Kidney (tissue), 13 donors: ENCODE measurements at regions not wholly inside any gene's neighbourhood (a gene's known extent, or its start where the extent isn't known, plus 50 kb on each side); places are given as distances from the start of the nearest gene placed in this dataset.
"Not testable (repeated sequence)": the region's sequence is repeated elsewhere in the genome, so short reads cannot be mapped to it uniquely, and the experiment has no call there.

Experiments
- DNase-seq, 5 donors: peaks; one replicate each; pipeline ENCODE4 v3.0.0-alpha.2; 2013 to 2020
- FAIRE-seq: peaks from 2 replicates; lab custom pipeline; 2012; peaks lifted over from hg19 to GRCh38; lab: Jason Lieb, UNC
- H3K27ac ChIP-seq, 2 donors: one replicate each; pipeline ENCODE4 v1.7.0; 2013; ENCODE audit warnings: low read depth in 2 of 2, low read length in 2 of 2, inconsistent platforms in 1 of 2
- H3K27me3 ChIP-seq: one replicate; pipeline ENCODE4 v1.7.1; 2013; ENCODE audit warnings: low read length, inconsistent platforms; ENCODE audit not compliant: control insufficient read depth, insufficient read depth
- H3K36me3 ChIP-seq, 3 donors: one replicate each; pipeline versions ENCODE4 v1.7.0 to v1.7.1; 2013; ENCODE audit warnings: low read length in 3 of 3, control low read depth in 1 of 3, inconsistent platforms in 1 of 3; ENCODE audit not compliant: insufficient read depth in 3 of 3, control insufficient read depth in 2 of 3
- H3K4me1 ChIP-seq, 3 donors: one replicate each; pipeline versions ENCODE4 v1.7.0 to v1.7.1; 2013; ENCODE audit warnings: low read length in 3 of 3, inconsistent platforms in 1 of 3, low read depth in 1 of 3; ENCODE audit not compliant: control insufficient read depth in 2 of 3, insufficient read depth in 2 of 3
- H3K4me3 ChIP-seq, 3 donors: one replicate each; pipeline versions ENCODE4 v1.7.0 to v1.8.1; 2013; ENCODE audit warnings: low read length in 3 of 3, control low read depth in 1 of 3, inconsistent platforms in 1 of 3
- H3K9ac ChIP-seq, 3 donors: one replicate each; pipeline versions ENCODE4 v1.7.0 to v1.7.1; 2013; ENCODE audit warnings: low read length in 3 of 3, control low read depth in 1 of 3, inconsistent platforms in 1 of 3
- H3K9me3 ChIP-seq, 3 donors: one replicate each; pipeline versions ENCODE4 v1.7.0 to v1.7.1; 2013; ENCODE audit warnings: low read length in 3 of 3, control low read depth in 1 of 3, inconsistent platforms in 1 of 3; ENCODE audit not compliant: control insufficient read depth in 2 of 3, insufficient read depth in 1 of 3
- intact Hi-C: fragments of 100-400 bp; cut with DNase I; formaldehyde crosslinking; loops from one replicate; pipeline ENCODE4 v1.11.1; 2022
- TF ChIP-seq, protein P1 (sequence below): IDR thresholded peaks from 3 replicates; pipeline ENCODE4 v1.5.1; 2012; ENCODE audit warnings: mild to moderate bottlenecking, moderate library complexity, borderline replicate concordance; ENCODE audit not compliant: insufficient read depth; ENCODE audit errors: extremely low read depth
- donor health status: control.
- donor health status: control.
- donor health status: control.
- donor health status: control.
- donor health status: control.
- donor health status: DM: yes; HTN: yes; CAD: no.
- donor health status: Normal renal cell carcinoma (clear cell type).

DNA sequence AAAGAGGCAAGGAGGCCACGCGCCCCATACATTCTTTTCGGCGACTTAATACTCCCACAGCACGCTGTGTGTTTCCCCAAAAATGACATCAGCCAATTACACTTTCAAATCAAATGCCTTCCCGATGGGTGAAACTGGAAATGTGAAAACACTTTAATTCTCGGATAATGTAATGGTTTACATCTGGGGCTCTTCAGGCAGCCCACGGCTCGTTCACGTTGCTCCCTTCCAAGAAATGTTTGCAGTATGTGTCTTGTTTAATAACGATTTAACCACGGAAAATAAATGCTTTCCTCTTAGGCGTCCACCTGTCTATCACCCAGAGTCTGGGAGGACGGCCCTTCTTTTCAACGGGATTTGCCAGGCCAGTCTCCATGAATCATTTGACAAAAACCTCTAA lies 272.5 kb downstream of the SHOX start:
- FAIRE-seq, result no peak
- no peak overlapping the region for H3K9ac ChIP-seq
- TF ChIP-seq, protein P1, sequence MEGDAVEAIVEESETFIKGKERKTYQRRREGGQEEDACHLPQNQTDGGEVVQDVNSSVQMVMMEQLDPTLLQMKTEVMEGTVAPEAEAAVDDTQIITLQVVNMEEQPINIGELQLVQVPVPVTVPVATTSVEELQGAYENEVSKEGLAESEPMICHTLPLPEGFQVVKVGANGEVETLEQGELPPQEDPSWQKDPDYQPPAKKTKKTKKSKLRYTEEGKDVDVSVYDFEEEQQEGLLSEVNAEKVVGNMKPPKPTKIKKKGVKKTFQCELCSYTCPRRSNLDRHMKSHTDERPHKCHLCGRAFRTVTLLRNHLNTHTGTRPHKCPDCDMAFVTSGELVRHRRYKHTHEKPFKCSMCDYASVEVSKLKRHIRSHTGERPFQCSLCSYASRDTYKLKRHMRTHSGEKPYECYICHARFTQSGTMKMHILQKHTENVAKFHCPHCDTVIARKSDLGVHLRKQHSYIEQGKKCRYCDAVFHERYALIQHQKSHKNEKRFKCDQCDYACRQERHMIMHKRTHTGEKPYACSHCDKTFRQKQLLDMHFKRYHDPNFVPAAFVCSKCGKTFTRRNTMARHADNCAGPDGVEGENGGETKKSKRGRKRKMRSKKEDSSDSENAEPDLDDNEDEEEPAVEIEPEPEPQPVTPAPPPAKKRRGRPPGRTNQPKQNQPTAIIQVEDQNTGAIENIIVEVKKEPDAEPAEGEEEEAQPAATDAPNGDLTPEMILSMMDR, result no peak
- no peaks in the 10 kb centered on the region for H3K36me3 ChIP-seq
- intact Hi-C loops, result no loop called here
- peaks cover 0 to 10% (median 0%) of the 10 kb centered on the region in 3 donors for H3K9me3 ChIP-seq
- no peaks in the 10 kb centered on the region for H3K4me1 ChIP-seq
- H3K27me3 ChIP-seq, result no peaks in the 10 kb centered on the region
- H3K27ac ChIP-seq, result no peak overlapping the region
- no peak overlapping the region for H3K4me3 ChIP-seq
- no peak for DNase-seq

DNA sequence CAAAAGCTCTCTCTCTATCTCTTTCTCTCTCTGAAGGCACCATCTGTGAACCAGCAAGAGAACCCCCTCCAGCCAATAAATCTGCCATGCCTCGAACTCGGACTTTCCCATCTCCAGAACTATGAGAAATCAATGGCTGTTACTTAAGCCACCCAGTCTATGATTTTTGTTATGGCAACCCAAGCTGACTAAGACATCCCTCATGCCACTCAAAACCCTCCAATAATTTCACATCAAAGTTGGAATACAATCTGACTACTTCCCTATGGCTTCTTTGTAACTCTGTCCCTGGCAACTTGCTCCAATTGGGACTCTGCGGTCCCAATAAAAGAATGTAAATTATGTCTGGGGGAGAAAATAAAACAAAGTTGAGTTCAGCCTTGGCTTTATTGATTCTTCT lies 265.7 kb downstream of the SHOX start:
- DNase-seq (no peak), FAIRE-seq (no peak)
- H3K4me1 ChIP-seq, result no peaks in the 10 kb centered on the region
- H3K9ac ChIP-seq, result no peak overlapping the region
- no peak overlapping the region for H3K4me3 ChIP-seq
- no peak overlapping the region for H3K27ac ChIP-seq
- TF ChIP-seq, protein P1, result no peak
- H3K36me3 ChIP-seq, result no peaks in the 10 kb centered on the region
- peaks cover 0 to 20% (median 5%) of the 10 kb centered on the region in 3 donors for H3K9me3 ChIP-seq
- H3K27me3 ChIP-seq, result no peaks in the 10 kb centered on the region
- intact Hi-C loops, result no loop called here

GRCh38 chrX:889966-890651 lies 259.5 kb downstream of the SHOX start:
- Histone ChIP-seq H3K36me3 (no peaks in the 10 kb centered on the region), H3K27ac (no peak overlapping the region), H3K4me1 (no peaks in the 10 kb centered on the region), H3K27me3 (no peaks in the 10 kb centered on the region), H3K9ac (no peak overlapping the region), H3K4me3 (no peak overlapping the region), H3K9me3 (peaks cover 0 to 19% (median 8%) of the 10 kb centered on the region in 3 donors)
- DNase-seq (no peak), FAIRE-seq (no peak)
- TF ChIP-seq, protein P1, result no peak
- intact Hi-C loops, result no loop called here

GRCh38 chrX:887724-888123 lies 257.1 kb downstream of the SHOX start:
- FAIRE-seq, DNase-seq, H3K27ac ChIP-seq, H3K9ac ChIP-seq, intact Hi-C loops, H3K4me1 ChIP-seq, H3K27me3 ChIP-seq, H3K36me3 ChIP-seq, H3K9me3 ChIP-seq, H3K4me3 ChIP-seq: not testable (repeated sequence)
